HK-2 (cell line): ENCODE measurements at regions not wholly inside any gene's neighbourhood (a gene's known extent, or its start where the extent isn't known, plus 50 kb on each side); places are given as distances from the start of the nearest gene placed in this dataset.

Experiments
- DNase-seq: peaks from one replicate; pipeline ENCODE4 v3.0.0-alpha.2; 2018; ENCODE audit not compliant: unreplicated experiment

DNA sequence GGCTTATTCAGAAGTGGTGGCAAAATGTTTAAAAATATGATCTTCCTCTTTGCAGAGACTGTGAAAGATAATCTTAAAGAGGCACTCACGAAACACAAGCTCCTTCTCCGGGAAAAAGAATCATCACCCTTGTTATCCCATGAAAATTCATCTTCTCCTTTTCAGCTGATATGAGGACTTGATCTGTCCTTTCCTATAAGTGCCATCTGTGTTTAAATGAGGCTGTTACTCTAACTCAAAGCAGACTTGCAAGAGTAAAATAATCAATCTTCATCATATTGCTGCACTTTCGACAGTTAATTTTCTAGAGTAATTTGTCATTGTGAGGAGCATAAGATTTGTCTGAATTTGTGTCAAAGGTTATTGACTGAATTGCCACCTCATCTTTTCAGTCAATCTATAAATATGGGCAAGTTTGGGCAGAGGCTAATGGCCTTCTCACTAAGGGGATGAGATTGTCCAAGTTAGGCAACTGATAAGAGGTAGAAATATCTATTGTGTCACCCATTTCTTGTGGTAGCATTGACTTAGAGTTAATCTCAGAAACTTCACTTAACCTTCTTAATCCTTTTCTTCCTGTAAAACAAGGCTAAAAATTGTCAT lies 452.9 kb downstream of the GRXCR1 start:
- DNase-seq: no peak

- no peak for DNase-seq
These were observed 456.1 kb downstream of the GRXCR1 start for GRCh38 chr4:43348591-43348990.

GRCh38 chr4:43351970-43352806 lies 459.7 kb downstream of the GRXCR1 start:
- DNase-seq: no peak

DNA sequence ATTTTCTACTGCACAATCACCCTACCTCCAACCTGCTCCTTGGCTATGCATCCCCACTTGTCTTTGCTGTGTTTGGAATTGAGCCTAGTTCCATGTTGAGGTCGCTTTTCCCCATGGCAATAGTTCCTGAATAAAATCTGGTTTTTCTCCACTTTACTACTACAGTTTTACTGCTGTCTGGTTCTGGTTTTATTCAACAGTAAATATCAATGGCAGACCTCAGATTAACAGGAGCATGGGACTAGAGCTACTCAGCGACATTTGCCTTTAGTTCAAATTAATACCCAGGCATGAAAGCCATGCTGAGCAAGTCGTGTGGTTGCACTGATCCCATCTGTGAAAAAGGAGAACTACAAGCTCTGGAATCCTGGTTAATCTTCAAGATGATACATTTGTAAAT lies 460.3 kb downstream of the GRXCR1 start:
- DNase-seq: no peak

- DNase-seq: no peak
These were observed 461.0 kb downstream of the GRXCR1 start for GRCh38 chr4:43353552-43353951.

DNA sequence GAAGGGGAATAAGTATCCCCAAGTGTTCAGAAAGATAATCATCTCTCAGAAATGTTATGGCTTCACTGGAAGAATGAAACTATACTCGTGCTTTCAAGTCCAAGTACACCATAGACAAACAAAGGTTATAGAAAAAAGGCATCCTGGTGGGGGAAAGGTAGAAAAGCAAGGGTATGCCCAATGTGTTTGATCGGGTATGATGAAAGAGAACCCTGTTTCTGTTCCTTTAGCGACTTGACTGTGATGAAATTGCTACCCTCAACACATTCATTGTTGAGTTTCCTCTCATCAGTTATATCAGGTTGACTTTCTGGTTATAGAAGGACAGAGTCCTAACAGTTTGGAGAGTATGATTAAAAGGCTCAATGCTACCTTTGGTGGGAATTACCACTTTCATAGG lies 464.3 kb downstream of the GRXCR1 start:
- DNase-seq: no peak

DNA sequence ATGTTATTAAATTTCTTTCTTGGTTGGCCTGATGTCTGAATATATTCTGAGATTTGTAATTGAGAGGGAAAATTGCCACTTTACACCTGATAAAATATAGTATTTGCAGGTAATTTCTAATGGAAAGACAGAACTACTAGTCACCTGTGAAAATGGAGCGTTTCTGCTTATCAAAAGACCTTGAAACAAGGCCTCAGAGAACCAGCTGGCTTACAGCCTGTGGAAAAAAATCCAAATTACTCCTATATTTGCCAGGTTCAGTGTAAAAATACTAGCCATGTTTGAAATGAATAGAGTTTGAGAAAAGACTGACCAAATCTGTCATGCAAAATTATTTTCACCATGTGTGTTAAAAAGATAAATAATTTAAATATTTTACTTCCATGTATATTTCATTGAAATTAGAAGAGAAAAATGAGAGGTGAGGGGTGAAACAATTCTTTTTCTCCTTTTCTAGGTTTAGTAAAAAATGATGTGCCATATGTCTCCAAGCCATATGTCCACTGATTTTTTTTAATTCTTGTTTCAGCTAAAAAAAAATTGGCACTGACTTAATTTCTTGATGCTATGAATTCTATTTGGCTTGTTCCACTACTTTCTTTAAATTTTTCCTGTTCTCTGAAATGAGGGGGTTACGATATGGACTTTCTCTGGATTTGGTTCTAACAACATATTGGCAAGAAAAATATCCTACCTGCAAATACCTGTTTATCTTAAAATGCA lies 464.9 kb downstream of the GRXCR1 start:
- DNase-seq: no peak

GRCh38 chr4:43360296-43360695 lies 467.8 kb downstream of the GRXCR1 start:
- no peak for DNase-seq

DNA sequence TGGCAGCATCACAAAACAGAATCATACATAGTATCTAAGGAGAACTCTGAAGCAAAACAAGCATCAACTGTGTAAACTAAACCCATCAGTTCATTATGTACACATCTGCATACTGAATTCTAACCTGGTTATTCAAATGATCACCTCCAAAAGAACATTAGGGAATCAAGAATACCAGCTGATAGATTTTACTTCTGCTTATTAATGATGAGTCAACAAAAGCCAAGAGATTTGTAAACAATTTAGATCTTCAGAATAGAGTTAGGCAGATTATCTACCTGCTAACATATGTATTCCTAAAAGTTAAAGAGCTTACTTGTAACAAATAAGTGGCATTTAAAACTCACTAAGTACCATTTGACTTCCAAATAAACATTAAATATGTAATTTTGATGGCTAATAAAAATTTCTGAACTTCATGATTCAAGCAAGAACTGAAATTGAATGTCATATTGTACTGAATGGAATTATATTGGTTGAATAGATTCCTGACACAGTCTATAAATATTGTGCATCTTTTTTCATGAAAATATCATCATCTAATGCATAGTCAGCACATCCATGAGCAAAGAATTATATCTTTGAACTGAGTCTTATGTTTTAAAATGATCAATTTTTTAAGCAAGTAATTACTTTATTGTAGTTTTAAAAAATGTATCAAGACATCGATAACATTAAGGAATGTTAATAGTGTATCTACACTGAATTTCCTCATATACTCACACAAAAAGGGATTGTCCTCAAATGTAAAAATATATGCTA lies 470.5 kb downstream of the GRXCR1 start:
- no peak for DNase-seq

- DNase-seq: no peak
These were observed 476.6 kb downstream of the GRXCR1 start for GRCh38 chr4:43369036-43369594.

DNA sequence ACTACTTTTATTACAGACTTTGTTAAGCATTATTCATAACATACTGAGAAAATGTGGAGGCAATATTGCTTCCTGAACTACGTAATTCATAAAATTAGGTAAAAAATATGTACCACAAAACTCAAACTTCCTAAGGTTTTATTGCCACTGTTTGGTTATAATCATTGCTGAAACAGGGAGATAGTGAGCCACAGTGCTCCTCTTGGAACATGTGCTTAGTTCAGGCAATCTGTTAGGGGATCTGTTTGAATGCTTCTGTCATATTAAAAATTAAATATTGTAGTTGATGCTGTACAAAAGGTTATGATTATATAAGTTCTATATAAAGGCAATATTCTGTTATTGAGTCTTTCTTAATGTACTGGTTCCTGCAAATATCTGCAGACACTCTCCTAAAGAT lies 480.7 kb downstream of the GRXCR1 start:
- DNase-seq: no peak

- DNase-seq: no peak
These were observed 481.8 kb downstream of the GRXCR1 start for GRCh38 chr4:43374216-43374751.

GRCh38 chr4:43379016-43379415 lies 486.5 kb downstream of the GRXCR1 start:
- DNase-seq: no peak

GRCh38 chr4:43380093-43380492 lies 487.6 kb downstream of the GRXCR1 start:
- no peak for DNase-seq

DNA sequence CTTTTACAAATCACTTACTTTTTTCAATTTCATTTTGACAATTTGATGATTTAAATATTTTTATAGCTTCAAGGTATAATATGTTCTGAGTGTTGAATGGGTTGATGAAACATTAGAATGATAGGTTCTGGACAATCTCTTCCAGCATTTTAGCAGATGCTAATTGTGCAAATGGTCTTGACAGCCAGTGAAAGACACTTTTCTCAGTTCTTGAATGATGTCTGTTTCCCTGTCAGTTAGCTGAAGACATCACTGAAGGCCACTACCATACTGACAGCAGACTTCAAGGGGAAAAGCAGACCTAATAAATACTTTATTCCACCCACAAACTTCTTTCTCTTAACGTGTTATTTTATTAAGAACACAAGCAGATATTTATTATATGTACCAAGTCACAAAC lies 498.6 kb downstream of the GRXCR1 start:
- no peak for DNase-seq

GRCh38 chr4:43394976-43395375 lies 502.5 kb downstream of the GRXCR1 start:
- DNase-seq: no peak

GRCh38 chr4:43399726-43400125 lies 507.2 kb downstream of the GRXCR1 start:
- DNase-seq: no peak

- DNase-seq: no peak
These were observed 509.9 kb downstream of the GRXCR1 start for GRCh38 chr4:43402393-43402792.

GRCh38 chr4:43410636-43411035 lies 518.1 kb downstream of the GRXCR1 start:
- DNase-seq: no peak

DNA sequence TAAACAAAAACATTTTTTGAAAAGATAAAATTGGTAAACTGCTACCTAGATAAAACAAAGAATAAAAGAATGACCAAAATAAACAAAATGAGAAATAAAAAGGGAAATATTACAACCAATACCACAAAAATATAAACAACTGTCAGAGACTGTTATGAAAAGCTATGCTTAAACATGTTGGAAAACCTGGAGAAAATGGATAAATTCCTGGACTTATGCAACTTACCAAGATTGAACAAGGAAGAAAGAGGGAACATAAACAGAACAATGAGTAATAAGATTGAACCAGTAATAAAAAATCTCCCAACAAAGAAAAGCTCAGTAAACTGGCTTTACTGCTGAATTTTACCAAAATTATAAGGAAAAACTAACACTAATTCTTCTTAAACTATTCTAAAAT lies 518.7 kb downstream of the GRXCR1 start:
- no peak for DNase-seq

DNA sequence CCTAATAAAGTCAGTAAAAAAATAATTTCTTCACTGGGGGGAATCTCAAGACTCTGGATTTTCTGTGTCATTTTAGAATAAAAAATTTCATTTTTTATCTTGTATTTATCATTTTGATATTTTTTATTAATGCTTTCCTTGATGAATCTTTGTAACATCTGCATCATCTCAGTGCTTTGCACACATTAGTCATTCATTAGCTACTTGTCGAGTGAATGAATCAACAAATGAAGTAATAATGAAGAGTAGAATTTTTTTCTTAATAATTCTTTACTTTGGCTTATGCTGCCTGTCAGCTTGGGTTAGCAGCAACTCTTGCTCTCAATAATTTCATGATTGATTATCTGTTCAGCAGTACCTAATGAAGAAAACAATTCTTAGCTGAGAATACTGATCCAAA lies 530.8 kb downstream of the GRXCR1 start:
- no peak for DNase-seq

DNA sequence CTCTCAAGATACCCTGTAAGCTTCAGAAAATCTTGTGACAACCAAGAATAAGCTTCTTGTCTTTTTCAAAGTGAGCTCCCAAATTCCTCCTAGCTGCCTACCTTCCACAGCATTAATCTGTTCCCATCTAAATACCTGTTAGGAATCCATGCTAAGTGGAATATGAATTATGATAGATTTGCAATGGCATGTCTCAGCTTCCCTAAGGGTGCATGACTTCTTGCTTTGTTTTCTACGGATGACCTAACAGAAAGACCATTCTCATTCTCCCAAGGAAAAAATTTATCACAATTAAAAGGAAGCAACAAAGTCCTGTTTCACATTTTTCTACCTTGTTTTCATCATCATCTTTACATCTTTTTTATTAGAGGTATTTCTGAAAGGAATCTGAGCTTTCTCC lies 532.7 kb downstream of the GRXCR1 start:
- DNase-seq: no peak
